ENCODE measurements at regions not wholly inside any gene's neighbourhood (a gene's known extent, or its start where the extent isn't known, plus 50 kb on each side); places are given as distances from the start of the nearest gene placed in this dataset.

- no peak for TF ChIP-seq CTCF (IDR thresholded peaks at IDR 0.05; ENCODE audit: poor library complexity)
- TF ChIP-seq EZH2 (IDR thresholded peaks at IDR 0.05; ENCODE audit: borderline replicate concordance): no peak
- no peak for TF ChIP-seq EZH2phosphoT487 (IDR thresholded peaks at IDR 0.05; ENCODE audit: low read depth, severe bottlenecking, unreplicated experiment)
Observed at GRCh38 chr17:71485426-71485825, 635.4 kb upstream of the SOX9 start.

All from hepatocyte (in vitro differentiated cells).